Osteocyte (in vitro differentiated cells): ENCODE measurements at regions not wholly inside any gene's neighbourhood (a gene's known extent, or its start where the extent isn't known, plus 50 kb on each side); places are given as distances from the start of the nearest gene placed in this dataset.

Experiments used
- DNase-seq: peaks from one replicate; pipeline ENCODE4 v3.0.0; 2021; ENCODE audit warnings: mixed read lengths; ENCODE audit not compliant: unreplicated experiment; ENCODE audit errors: extremely low spot score
- H3K27ac Mint-ChIP-seq: one replicate; pipeline ENCODE4 v1.8.0; 2021; ENCODE audit warnings: mild to moderate bottlenecking, mixed read lengths; ENCODE audit not compliant: unreplicated experiment
- H3K27me3 Mint-ChIP-seq: one replicate; pipeline ENCODE4 v1.8.0; 2021; ENCODE audit warnings: mixed read lengths; ENCODE audit not compliant: unreplicated experiment
- H3K36me3 Mint-ChIP-seq: one replicate; pipeline ENCODE4 v1.8.0; 2021; ENCODE audit warnings: mixed read lengths; ENCODE audit not compliant: unreplicated experiment
- H3K4me1 Mint-ChIP-seq: one replicate; pipeline ENCODE4 v1.8.0; 2021; ENCODE audit warnings: mixed read lengths; ENCODE audit not compliant: unreplicated experiment
- H3K4me3 Mint-ChIP-seq: one replicate; pipeline ENCODE4 v1.8.0; 2021; ENCODE audit warnings: mild to moderate bottlenecking, moderate library complexity, mixed read lengths; ENCODE audit not compliant: unreplicated experiment
- H3K9me3 Mint-ChIP-seq: one replicate; pipeline ENCODE4 v1.8.0; 2021; ENCODE audit warnings: mixed read lengths; ENCODE audit not compliant: unreplicated experiment
- CTCF ChIP-seq: fragments of 200-600 bp; sonication (generic); IDR thresholded peaks from 2 replicates; pipeline ENCODE4 v1.5.0; 2021; ENCODE audit warnings: antibody characterized with exemption, mild to moderate bottlenecking, moderate library complexity

DNA sequence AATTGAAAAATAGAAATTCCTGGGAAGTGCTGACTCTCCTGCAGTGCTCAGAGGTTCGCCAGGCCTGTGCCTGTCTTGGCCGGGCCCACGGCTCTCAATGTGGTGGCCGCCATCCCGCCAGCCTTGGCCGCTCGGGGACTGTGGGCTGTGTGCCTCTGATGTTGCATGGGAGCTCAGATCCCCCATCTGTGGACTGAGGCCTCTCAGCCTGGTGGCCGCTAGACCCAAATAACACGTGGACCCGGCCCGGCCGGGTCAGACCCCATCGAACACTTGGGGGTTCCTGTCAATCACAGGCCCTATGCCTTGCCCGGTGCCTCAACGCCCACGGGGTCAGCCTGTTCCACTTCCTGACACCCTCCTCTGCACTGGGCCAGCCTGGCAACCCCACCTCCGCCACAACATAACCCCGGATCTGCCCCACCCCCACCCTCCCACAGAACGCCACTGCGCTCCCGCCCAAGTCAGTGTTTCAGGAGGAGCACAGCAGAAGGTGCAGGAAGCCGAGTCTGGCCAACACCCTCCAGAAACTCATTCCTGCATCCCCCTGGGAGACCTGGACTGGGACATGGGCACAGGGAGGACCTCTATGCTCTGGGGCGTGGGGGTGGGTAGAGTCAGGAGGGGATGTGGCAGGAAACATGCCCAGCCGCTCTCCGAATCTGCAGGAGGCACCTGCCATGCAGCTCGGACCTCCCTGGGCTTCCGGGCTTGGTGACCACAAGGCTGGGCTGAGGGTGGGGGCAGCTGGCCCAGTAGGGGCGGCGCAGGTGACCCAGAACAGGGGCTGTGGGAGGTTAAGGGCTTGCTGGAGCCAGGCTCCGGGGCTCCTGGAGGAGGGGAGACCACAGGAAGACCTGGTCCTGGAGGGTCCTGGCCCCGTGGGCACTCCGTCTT is 98.7 kb upstream of the BHLHE23 start:
- Mint-ChIP-seq H3K27me3 (peaks cover 4% of the 10 kb centered on the region), H3K27ac (no peak overlapping the region), H3K4me3 (no peak overlapping the region), H3K4me1 (peaks cover 7% of the 10 kb centered on the region), H3K9me3 (peaks cover 5% of the 10 kb centered on the region), H3K36me3 (no peaks in the 10 kb centered on the region)
- no peak for DNase-seq
- TF ChIP-seq CTCF, result no peak

DNA sequence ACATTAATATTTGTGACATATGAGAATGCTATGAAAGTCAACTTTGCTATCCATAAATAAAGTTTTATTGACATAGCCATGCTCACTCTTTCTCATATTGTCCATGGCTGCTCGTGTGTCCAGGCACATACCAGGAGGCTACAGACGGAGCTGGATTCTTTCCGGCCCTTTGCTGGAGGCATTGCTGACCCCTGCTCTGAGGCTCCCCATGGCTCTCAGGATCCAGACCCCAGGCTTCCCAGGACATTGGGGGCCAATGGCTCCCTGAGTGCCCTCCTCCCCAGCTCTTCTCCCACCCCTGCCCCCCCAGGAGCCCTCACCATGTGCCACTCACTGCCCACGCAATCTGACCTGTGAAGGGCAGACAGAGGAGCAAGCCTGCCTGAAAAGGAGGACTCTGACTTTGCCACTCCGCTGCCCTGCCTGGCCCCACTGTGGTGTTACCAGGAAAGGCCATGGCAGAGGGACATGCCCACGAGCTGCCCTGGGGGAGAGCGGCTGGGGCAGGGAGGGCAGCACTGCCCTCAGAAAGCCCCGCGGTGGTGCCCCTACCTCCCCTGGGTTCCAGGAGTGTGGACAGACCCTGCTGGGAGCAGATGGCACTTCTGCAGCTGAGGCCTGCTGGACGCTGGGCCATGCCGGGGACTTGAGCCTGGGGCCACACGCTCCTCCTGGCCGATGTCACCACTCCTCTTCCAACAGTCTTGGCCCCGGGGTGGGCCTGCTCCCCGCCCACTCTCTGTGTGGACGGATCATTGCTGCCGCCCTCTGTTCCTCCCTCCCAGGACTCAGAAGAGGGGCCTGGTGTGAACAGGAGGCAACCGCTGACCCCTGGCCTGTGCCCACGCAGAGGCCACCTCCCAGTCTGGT is 97.8 kb upstream of the BHLHE23 start:
- peaks cover 4% of the 10 kb centered on the region for H3K27me3 Mint-ChIP-seq

DNA sequence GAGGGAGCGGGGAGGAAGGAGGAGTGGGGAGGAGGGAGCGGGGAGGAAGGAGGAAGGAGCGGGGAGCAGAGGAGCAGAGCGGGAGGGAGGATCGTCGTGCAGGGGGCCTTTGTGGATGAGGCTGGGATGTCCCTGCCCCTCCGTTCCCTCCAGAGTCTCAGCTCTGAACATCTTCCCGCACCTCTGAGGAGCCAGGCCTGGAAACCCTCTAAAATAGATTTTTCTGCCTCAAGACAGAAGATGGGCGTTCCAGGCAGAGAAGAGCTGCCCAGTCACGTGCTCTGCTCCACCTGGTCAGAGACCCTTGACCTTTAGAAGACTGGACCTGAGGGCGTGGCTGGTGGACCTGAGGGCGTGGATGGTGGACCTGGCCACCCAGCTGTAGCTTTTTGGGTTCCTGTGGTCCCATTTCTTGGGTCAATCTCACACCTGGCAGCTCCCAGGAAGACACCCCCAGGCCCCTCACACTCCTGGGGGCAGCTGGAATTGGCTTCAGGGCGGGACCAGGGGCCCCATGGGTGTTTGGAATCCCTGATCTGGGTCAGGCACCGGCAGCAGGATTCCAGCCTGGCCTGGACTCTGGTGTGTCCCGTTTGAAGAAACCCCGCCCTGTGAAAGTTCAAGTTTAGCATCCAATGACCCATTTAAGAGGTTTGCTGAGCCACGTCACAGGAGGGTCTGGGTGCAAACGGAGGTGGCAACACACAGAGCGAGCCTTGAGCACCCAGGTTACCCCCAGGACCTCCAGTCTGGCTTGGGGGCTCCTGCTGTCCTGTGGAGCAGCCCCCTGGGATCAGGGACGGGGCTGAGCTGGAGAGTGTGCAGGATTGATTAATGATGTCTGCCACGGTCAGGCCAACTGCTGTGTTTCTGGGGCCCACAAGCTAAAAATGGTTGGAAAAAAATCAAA is 96.9 kb upstream of the BHLHE23 start:
- no peak for TF ChIP-seq CTCF
- Mint-ChIP-seq H3K36me3 (no peaks in the 10 kb centered on the region), H3K4me1 (peaks cover 7% of the 10 kb centered on the region), H3K27ac (no peak overlapping the region), H3K27me3 (peaks cover 2% of the 10 kb centered on the region), H3K4me3 (no peak overlapping the region), H3K9me3 (peaks cover 3% of the 10 kb centered on the region)
- no peak for DNase-seq

More for the DNA sequence above, 97.8 kb upstream of the BHLHE23 start:
- DNase-seq, result no peak
- H3K27ac Mint-ChIP-seq, result no peak overlapping the region
- no peak for TF ChIP-seq CTCF
- H3K36me3 Mint-ChIP-seq, result no peaks in the 10 kb centered on the region
- H3K9me3 Mint-ChIP-seq, result peaks cover 5% of the 10 kb centered on the region
- no peak overlapping the region for H3K4me3 Mint-ChIP-seq
- H3K4me1 Mint-ChIP-seq, result peaks cover 7% of the 10 kb centered on the region

- no peak for DNase-seq
- H3K27me3 Mint-ChIP-seq, result no peaks in the 10 kb centered on the region
Measured at GRCh38 chr20:63102721-63103375, 96.1 kb upstream of the BHLHE23 start.

More at GRCh38 chr20:63102721-63103375, 96.1 kb upstream of the BHLHE23 start:
- Mint-ChIP-seq H3K4me1 (peaks cover 7% of the 10 kb centered on the region), H3K9me3 (no peaks in the 10 kb centered on the region), H3K27ac (no peak overlapping the region), H3K4me3 (peak overlapping the region; percentile 69), H3K36me3 (no peaks in the 10 kb centered on the region)
- TF ChIP-seq CTCF, result no peak
